Naive thymus-derived CD8-positive, alpha-beta T cell (primary cell): ENCODE measurements at regions not wholly inside any gene's neighbourhood (a gene's known extent, or its start where the extent isn't known, plus 50 kb on each side); places are given as distances from the start of the nearest gene placed in this dataset.

Experiments
- ATAC-seq, 2 donors: fragments of 150-1000 bp; cut with Tn5 transposase in 1 of 2; sonication (Bioruptor Pico), chemical (Tn5 transposase) in 1 of 2; 1 replicate in 1 of 2; 2 replicates in 1 of 2; pipeline ENCODE4 v1.10.0; 2021; ENCODE audit warnings: mild to moderate bottlenecking in 2 of 2, moderate library complexity in 2 of 2
- POLR2A ChIA-PET: fragments of 350-600 bp; sonication (Branson Sonifier 250); formaldehyde crosslinking; loops from one replicate; lab custom pipeline; 2021; ENCODE audit warnings: antibody characterized with exemption; lab: Charles Lee
- DNase-seq, 10 donors: peaks; one replicate each; pipeline versions ENCODE4 v3.0.0 to v3.0.0-alpha.2; 2020 to 2022
- H3K27ac Mint-ChIP-seq, 10 donors: one replicate each; pipeline ENCODE4 v1.8.0; 2020 to 2022; ENCODE audit warnings: mild to moderate bottlenecking in 10 of 10, mixed read lengths in 10 of 10, moderate library complexity in 4 of 10, inconsistent platforms in 1 of 10
- H3K27me3 Mint-ChIP-seq, 5 donors: one replicate each; pipeline ENCODE4 v1.8.0; 2021 to 2022; ENCODE audit warnings: mixed read lengths in 5 of 5
- H3K36me3 Mint-ChIP-seq, 3 donors: one replicate each; pipeline ENCODE4 v1.8.0; 2020 to 2022; ENCODE audit warnings: mixed read lengths in 3 of 3, mild to moderate bottlenecking in 2 of 3, inconsistent platforms in 1 of 3
- H3K4me1 Mint-ChIP-seq, 4 donors: one replicate each; pipeline ENCODE4 v1.8.0; 2021 to 2022; ENCODE audit warnings: mixed read lengths in 4 of 4
- H3K4me3 Mint-ChIP-seq, 10 donors: one replicate each; pipeline ENCODE4 v1.8.0; 2020 to 2022; ENCODE audit warnings: mild to moderate bottlenecking in 10 of 10, mixed read lengths in 10 of 10, moderate library complexity in 6 of 10, inconsistent platforms in 1 of 10
- H3K9me3 Mint-ChIP-seq, 9 donors: one replicate each; pipeline ENCODE4 v1.8.0; 2020 to 2022; ENCODE audit warnings: mixed read lengths in 9 of 9, mild to moderate bottlenecking in 3 of 9, inconsistent platforms in 1 of 9, moderate library complexity in 1 of 9

GRCh38 chr9:73596321-73596720 lies 444.7 kb downstream of the ANXA1 start:
- no peak for DNase-seq

DNA sequence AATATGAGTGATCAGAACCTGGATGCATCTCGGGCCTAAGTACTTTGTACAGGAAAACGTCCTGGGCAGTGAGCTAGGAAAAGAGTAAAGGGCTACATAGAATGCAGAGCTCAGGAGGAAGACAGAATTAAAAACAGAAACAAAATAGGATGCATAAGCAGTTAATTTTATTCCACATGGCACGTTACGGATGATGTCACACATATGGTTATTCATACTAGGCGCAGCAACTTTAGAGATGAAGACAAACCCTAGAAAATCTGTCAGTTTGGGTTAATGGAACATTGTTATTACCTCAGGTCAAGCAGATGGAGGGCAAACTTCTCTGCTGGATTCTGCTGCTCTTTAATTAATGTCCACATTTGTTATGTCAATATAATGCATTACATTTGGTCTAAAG lies 445.4 kb downstream of the ANXA1 start:
- no peaks in the 10 kb centered on the region for H3K4me1 Mint-ChIP-seq
- no peak overlapping the region for H3K4me3 Mint-ChIP-seq
- H3K27ac Mint-ChIP-seq: no peak overlapping the region
- no peaks in the 10 kb centered on the region for H3K36me3 Mint-ChIP-seq
- peaks cover 0 to 9% (median 2%) of the 10 kb centered on the region in 9 donors for H3K9me3 Mint-ChIP-seq
- POLR2A ChIA-PET: no interaction called here
- H3K27me3 Mint-ChIP-seq: no peaks in the 10 kb centered on the region
- ATAC-seq (no peak), DNase-seq (no peak)

More at GRCh38 chr9:73596321-73596720, 444.7 kb downstream of the ANXA1 start:
- Mint-ChIP-seq H3K27ac (no peak overlapping the region), H3K9me3 (peaks cover 0 to 11% (median 2%) of the 10 kb centered on the region in 9 donors), H3K4me3 (no peak overlapping the region), H3K27me3 (no peaks in the 10 kb centered on the region), H3K36me3 (no peaks in the 10 kb centered on the region), H3K4me1 (no peaks in the 10 kb centered on the region)
- no peak for ATAC-seq
- POLR2A ChIA-PET: no interaction called here

GRCh38 chr9:73597771-73598170 lies 446.1 kb downstream of the ANXA1 start:
- Mint-ChIP-seq H3K9me3 (peaks cover 0 to 6% (median 0%) of the 10 kb centered on the region in 9 donors), H3K4me1 (no peaks in the 10 kb centered on the region), H3K4me3 (no peak overlapping the region), H3K27me3 (no peaks in the 10 kb centered on the region), H3K36me3 (no peaks in the 10 kb centered on the region), H3K27ac (no peak overlapping the region)
- ATAC-seq (no peak), DNase-seq (no peak)
- POLR2A ChIA-PET: no interaction called here

DNA sequence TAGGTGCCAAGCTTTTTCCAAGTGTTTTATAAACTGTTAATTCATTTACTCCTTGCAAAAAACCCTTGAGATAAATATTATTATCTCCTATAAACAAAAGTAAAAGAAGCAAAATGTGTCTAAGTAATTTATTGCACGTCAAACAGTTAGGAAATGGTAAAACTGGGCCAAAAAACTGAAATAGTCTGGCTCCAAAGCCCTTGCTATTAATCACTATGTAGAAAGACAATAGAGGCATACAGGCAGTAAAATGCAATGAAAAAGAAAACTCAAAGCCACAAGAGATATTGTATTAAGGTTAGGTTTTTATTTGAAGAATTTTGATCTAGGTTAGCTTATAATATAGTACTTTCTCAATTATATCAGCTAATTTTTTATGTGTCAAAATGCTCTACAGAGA lies 457.7 kb downstream of the ANXA1 start:
- H3K36me3 Mint-ChIP-seq: no peaks in the 10 kb centered on the region
- H3K9me3 Mint-ChIP-seq: peaks cover 0 to 7% (median 0%) of the 10 kb centered on the region in 9 donors
- DNase-seq (no peak), ATAC-seq (no peak)
- no peak overlapping the region for H3K27ac Mint-ChIP-seq
- POLR2A ChIA-PET: no interaction called here
- no peaks in the 10 kb centered on the region for H3K4me1 Mint-ChIP-seq
- no peaks in the 10 kb centered on the region for H3K27me3 Mint-ChIP-seq
- no peak overlapping the region for H3K4me3 Mint-ChIP-seq

GRCh38 chr9:73611032-73611431 lies 459.4 kb downstream of the ANXA1 start:
- H3K36me3 Mint-ChIP-seq: no peaks in the 10 kb centered on the region
- peaks cover 0 to 14% (median 0%) of the 10 kb centered on the region in 9 donors for H3K9me3 Mint-ChIP-seq
- H3K27me3 Mint-ChIP-seq: no peaks in the 10 kb centered on the region
- no peak overlapping the region for H3K4me3 Mint-ChIP-seq
- H3K4me1 Mint-ChIP-seq: no peaks in the 10 kb centered on the region
- POLR2A ChIA-PET: no interaction called here
- no peak for DNase-seq
- H3K27ac Mint-ChIP-seq: no peak overlapping the region
- no peak for ATAC-seq

GRCh38 chr9:73613092-73613701 lies 461.5 kb downstream of the ANXA1 start:
- POLR2A ChIA-PET: no interaction called here
- H3K27ac Mint-ChIP-seq: no peak overlapping the region
- H3K36me3 Mint-ChIP-seq: no peaks in the 10 kb centered on the region
- no peak for ATAC-seq
- no peak for DNase-seq
- peaks cover 0 to 14% (median 2%) of the 10 kb centered on the region in 9 donors for H3K9me3 Mint-ChIP-seq
- H3K4me1 Mint-ChIP-seq: no peaks in the 10 kb centered on the region
- H3K4me3 Mint-ChIP-seq: no peak overlapping the region
- no peaks in the 10 kb centered on the region for H3K27me3 Mint-ChIP-seq

DNA sequence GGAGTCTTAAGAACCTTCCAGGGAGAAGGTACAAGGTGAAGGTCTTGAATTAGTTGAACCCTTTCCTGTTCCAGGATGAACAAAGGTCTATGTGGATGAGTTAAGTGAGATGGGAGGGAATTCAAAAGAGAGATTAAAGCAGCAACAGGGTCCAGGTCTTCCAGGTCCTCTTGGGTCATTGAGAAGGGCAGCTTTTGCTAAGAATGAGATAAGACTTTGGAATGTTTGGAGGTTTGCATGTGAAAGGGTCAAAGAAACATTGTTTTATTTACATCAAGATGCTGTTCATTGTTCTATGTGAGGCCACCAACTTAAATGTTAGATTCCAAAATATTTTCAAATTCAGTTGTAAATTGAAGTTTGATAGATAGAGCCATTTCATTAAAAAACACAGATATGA lies 463.9 kb downstream of the ANXA1 start:
- Mint-ChIP-seq H3K4me3 (no peak overlapping the region), H3K36me3 (no peaks in the 10 kb centered on the region), H3K9me3 (peaks cover 0 to 19% (median 6%) of the 10 kb centered on the region in 9 donors), H3K27ac (no peak overlapping the region), H3K27me3 (no peaks in the 10 kb centered on the region), H3K4me1 (no peaks in the 10 kb centered on the region)
- POLR2A ChIA-PET: no interaction called here
- DNase-seq (no peak), ATAC-seq (no peak)

GRCh38 chr9:73617586-73617985 lies 465.9 kb downstream of the ANXA1 start:
- H3K4me1 Mint-ChIP-seq: no peaks in the 10 kb centered on the region

GRCh38 chr9:73640971-73641370 lies 489.3 kb downstream of the ANXA1 start:
- H3K27me3 Mint-ChIP-seq: no peaks in the 10 kb centered on the region
- no peak overlapping the region for H3K27ac Mint-ChIP-seq
- H3K4me1 Mint-ChIP-seq: no peaks in the 10 kb centered on the region
- no peaks in the 10 kb centered on the region for H3K36me3 Mint-ChIP-seq
- peaks cover 0 to 14% (median 1%) of the 10 kb centered on the region in 9 donors for H3K9me3 Mint-ChIP-seq
- POLR2A ChIA-PET: no interaction called here
- ATAC-seq (no peak), DNase-seq (no peak)
- H3K4me3 Mint-ChIP-seq: no peak overlapping the region

More at GRCh38 chr9:73617586-73617985, 465.9 kb downstream of the ANXA1 start:
- ATAC-seq: no peak
- Mint-ChIP-seq H3K9me3 (peaks cover 0 to 20% (median 5%) of the 10 kb centered on the region in 9 donors), H3K27me3 (no peaks in the 10 kb centered on the region), H3K27ac (no peak overlapping the region), H3K36me3 (no peaks in the 10 kb centered on the region), H3K4me3 (no peak overlapping the region)
- no peak for DNase-seq
- POLR2A ChIA-PET: no interaction called here

- Mint-ChIP-seq H3K27ac (no peak overlapping the region), H3K36me3 (no peaks in the 10 kb centered on the region), H3K27me3 (no peaks in the 10 kb centered on the region), H3K9me3 (peaks cover 0 to 22% (median 0%) of the 10 kb centered on the region in 9 donors), H3K4me3 (no peak overlapping the region), H3K4me1 (no peaks in the 10 kb centered on the region)
- ATAC-seq (no peak), DNase-seq (no peak)
- POLR2A ChIA-PET: no interaction called here
These were observed 491.8 kb downstream of the ANXA1 start for GRCh38 chr9:73643379-73644013.

- Mint-ChIP-seq H3K27me3 (peaks cover 0 to 1% (median 0%) of the 10 kb centered on the region in 5 donors), H3K27ac (no peak overlapping the region), H3K4me1 (no peaks in the 10 kb centered on the region), H3K4me3 (no peak overlapping the region), H3K36me3 (no peaks in the 10 kb centered on the region), H3K9me3 (peaks cover 0 to 35% (median 2%) of the 10 kb centered on the region in 9 donors)
- ATAC-seq (no peak), DNase-seq (no peak)
- POLR2A ChIA-PET: no interaction called here
These were observed 495.9 kb downstream of the ANXA1 start for GRCh38 chr9:73647560-73647959.

DNA sequence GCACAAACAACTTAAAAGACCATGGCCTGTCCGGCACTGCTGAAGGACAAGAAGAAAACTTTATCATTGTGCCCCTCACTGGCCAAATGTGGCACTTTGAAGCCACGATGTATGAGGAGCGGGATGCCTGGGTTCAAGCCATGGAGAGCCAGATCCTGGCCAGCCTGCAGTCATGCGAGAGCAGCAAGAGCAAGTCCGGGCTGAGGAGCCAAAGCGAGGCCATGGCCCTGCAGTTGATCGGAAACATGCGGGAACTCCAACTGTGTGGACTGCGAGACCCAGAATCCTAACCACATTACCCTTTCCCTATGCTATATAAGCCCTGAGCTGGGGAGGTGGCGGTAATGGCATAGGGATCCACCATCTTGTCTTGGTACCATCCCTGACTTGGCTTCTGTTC lies 497.9 kb downstream of the ANXA1 start:
- no peaks in the 10 kb centered on the region for H3K4me1 Mint-ChIP-seq
- POLR2A ChIA-PET: no interaction called here
- H3K27me3 Mint-ChIP-seq: peaks cover 0 to 1% (median 0%) of the 10 kb centered on the region in 5 donors
- H3K4me3 Mint-ChIP-seq: no peak overlapping the region
- no peak for ATAC-seq
- H3K36me3 Mint-ChIP-seq: no peaks in the 10 kb centered on the region
- H3K27ac Mint-ChIP-seq: peak overlapping the region in 1 of 10 donors; percentile 37
- peak in 1 of 10 donors; percentile 34 for DNase-seq
- peaks cover 0 to 35% (median 2%) of the 10 kb centered on the region in 9 donors for H3K9me3 Mint-ChIP-seq

DNA sequence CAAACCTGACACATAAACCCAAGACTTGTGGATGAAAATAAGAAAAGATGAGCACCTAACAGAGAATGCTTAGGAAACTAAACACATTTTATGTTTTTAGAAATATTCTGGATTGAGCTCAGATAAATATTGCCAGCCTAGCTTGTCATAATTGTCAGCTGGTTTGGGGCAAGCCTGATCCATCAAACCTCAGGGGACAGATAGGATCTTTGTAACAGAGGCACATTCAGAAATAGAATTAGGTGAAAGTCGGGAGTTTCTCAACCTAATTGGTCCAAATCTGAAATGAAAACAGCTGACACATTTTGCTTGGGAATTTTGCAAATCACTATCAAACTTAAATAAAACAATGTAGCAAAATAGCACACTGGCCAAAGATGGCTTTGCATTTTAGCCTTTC lies 503.7 kb downstream of the ANXA1 start:
- DNase-seq: no peak
- no peak overlapping the region for H3K27ac Mint-ChIP-seq
- peaks cover 0 to 23% (median under 1%) of the 10 kb centered on the region in 9 donors for H3K9me3 Mint-ChIP-seq
- no peaks in the 10 kb centered on the region for H3K36me3 Mint-ChIP-seq
- no peaks in the 10 kb centered on the region for H3K4me1 Mint-ChIP-seq
- POLR2A ChIA-PET: no interaction called here
- H3K4me3 Mint-ChIP-seq: no peak overlapping the region
- ATAC-seq: no peak
- peaks cover 0 to 1% (median 0%) of the 10 kb centered on the region in 5 donors for H3K27me3 Mint-ChIP-seq
